CD4-positive, CD25-positive, alpha-beta regulatory T cell (primary cell): ENCODE measurements at regions not wholly inside any gene's neighbourhood (a gene's known extent, or its start where the extent isn't known, plus 50 kb on each side); places are given as distances from the start of the nearest gene placed in this dataset.
"Not testable (repeated sequence)": the region's sequence is repeated elsewhere in the genome, so short reads cannot be mapped to it uniquely, and the experiment has no call there.

Experiments
- ATAC-seq, 2 donors: fragments of 150-1000 bp; cut with Tn5 transposase; one replicate each; pipeline ENCODE4 v1.10.0; 2021; ENCODE audit warnings: low read depth in 2 of 2, moderate number of reproducible peaks in 2 of 2, moderate library complexity in 1 of 2
- DNase-seq, 3 donors: peaks; one replicate each; pipeline versions ENCODE4 v3.0.0 to v3.0.0-alpha.2; 2012 to 2022; ENCODE audit warnings: mixed read lengths in 1 of 3
- H3K27ac ChIP-seq: one replicate; pipeline ENCODE4 v1.7.0; 2013; ENCODE audit warnings: mild to moderate bottlenecking, low read length; ENCODE audit not compliant: insufficient read depth, poor library complexity, severe bottlenecking
- H3K27me3 ChIP-seq: one replicate; pipeline ENCODE4 v1.7.0; 2013; ENCODE audit warnings: low read length; ENCODE audit not compliant: control insufficient read depth, insufficient read depth
- H3K36me3 ChIP-seq: one replicate; pipeline ENCODE4 v1.7.0; 2013; ENCODE audit warnings: mild to moderate bottlenecking, low read length, moderate library complexity; ENCODE audit not compliant: control insufficient read depth, insufficient read depth
- H3K4me1 ChIP-seq: 2 replicates; pipeline ENCODE4 v1.7.0; 2013; ENCODE audit warnings: mild to moderate bottlenecking, low read length; ENCODE audit not compliant: insufficient read depth, control insufficient read depth, poor library complexity, severe bottlenecking
- H3K4me3 ChIP-seq: one replicate; pipeline ENCODE4 v1.7.0; 2013; ENCODE audit warnings: low read depth, mild to moderate bottlenecking, low read length, moderate library complexity
- H3K9me3 ChIP-seq, 2 experiments: 1 replicate in 1 of 2; 2 replicates in 1 of 2; pipeline ENCODE4 v1.7.0; 2013; ENCODE audit warnings: low read length in 2 of 2, mild to moderate bottlenecking in 1 of 2, moderate library complexity in 1 of 2; ENCODE audit not compliant: control insufficient read depth in 2 of 2
- H3K27ac Mint-ChIP-seq, 3 donors: one replicate each; pipeline ENCODE4 v1.8.0; 2020 to 2022; ENCODE audit warnings: mild to moderate bottlenecking in 3 of 3, mixed read lengths in 3 of 3, moderate library complexity in 2 of 3
- H3K27me3 Mint-ChIP-seq: one replicate; pipeline ENCODE4 v1.8.0; 2022; ENCODE audit warnings: mild to moderate bottlenecking, mixed read lengths
- H3K36me3 Mint-ChIP-seq: one replicate; pipeline ENCODE4 v1.8.0; 2020; ENCODE audit warnings: mixed read lengths
- H3K4me1 Mint-ChIP-seq, 4 donors: one replicate each; pipeline ENCODE4 v1.8.0; 2020 to 2022; ENCODE audit warnings: mixed read lengths in 4 of 4, mild to moderate bottlenecking in 1 of 4
- H3K4me3 Mint-ChIP-seq, 4 donors: one replicate each; pipeline ENCODE4 v1.8.0; 2020 to 2022; ENCODE audit warnings: mild to moderate bottlenecking in 4 of 4, mixed read lengths in 4 of 4, moderate library complexity in 3 of 4
- H3K9me3 Mint-ChIP-seq, 7 donors: one replicate each; pipeline ENCODE4 v1.8.0; 2020 to 2022; ENCODE audit warnings: mixed read lengths in 7 of 7, mild to moderate bottlenecking in 3 of 7, moderate library complexity in 2 of 7

DNA sequence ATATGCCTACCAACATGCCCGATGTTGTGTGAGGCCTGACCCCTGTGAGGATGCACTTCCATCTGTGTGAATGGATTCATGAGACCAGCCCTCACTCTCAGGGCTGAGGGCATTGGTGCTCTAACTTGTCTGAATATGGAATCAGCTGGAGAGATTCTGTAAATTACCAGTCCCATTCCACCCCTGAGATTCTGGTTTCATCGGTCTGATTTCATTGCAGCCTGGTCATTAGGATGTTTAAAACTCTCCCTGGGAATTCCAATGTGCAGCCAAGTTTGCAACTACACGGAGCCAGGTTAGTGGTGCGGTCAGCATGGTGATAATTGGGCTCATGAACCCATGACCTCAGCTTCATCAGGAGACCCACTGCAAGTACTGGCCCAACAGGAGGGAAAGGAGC lies 51.4 kb upstream of the TP53BP2 start:
- ATAC-seq, H3K9me3 Mint-ChIP-seq: not testable (repeated sequence)

DNA sequence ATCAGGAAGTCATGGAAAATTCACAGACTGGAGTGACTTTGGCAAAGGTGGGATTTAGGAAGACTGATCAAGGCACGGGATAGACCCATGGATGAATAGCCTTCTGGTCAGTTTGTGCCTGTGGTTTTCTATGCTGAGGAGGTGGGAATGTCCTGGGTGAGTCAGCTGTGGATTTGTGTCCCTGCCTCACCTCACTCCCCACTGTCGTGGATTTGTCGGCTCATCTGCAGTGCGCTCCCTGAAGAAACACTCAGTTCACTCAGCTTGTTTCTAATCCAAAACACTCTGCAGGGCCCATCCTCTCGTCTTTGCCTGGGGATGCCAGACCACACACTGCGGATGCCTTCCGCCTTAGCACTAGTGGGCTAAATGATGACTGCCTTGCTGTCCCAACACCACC lies 50.2 kb upstream of the TP53BP2 start:
- not testable (repeated sequence) for ATAC-seq, H3K27me3 Mint-ChIP-seq, DNase-seq, H3K36me3 ChIP-seq, H3K4me3 ChIP-seq, H3K27ac ChIP-seq, H3K27ac Mint-ChIP-seq, H3K9me3 ChIP-seq, H3K4me3 Mint-ChIP-seq, H3K36me3 Mint-ChIP-seq, H3K9me3 Mint-ChIP-seq, H3K4me1 Mint-ChIP-seq, H3K4me1 ChIP-seq, H3K27me3 ChIP-seq

More for the DNA sequence above, 51.4 kb upstream of the TP53BP2 start:
- not testable (repeated sequence) for DNase-seq, H3K27ac Mint-ChIP-seq, H3K4me1 ChIP-seq, H3K9me3 ChIP-seq, H3K27ac ChIP-seq, H3K27me3 Mint-ChIP-seq, H3K4me3 ChIP-seq, H3K36me3 Mint-ChIP-seq, H3K4me3 Mint-ChIP-seq, H3K4me1 Mint-ChIP-seq, H3K36me3 ChIP-seq, H3K27me3 ChIP-seq
